ENCODE measurements at regions not wholly inside any gene's neighbourhood (a gene's known extent, or its start where the extent isn't known, plus 50 kb on each side); places are given as distances from the start of the nearest gene placed in this dataset.

GRCh38 chr10:129371541-129371940 lies 95.5 kb upstream of the MGMT start:
- TF ChIP-seq ELF1 (IDR thresholded peaks at IDR 0.05): no peak
- TF ChIP-seq RFX5 (IDR thresholded peaks at IDR 0.05; ENCODE audit: low read length): no peak
- no peak for TF ChIP-seq YY1 (IDR thresholded peaks at IDR 0.05; ENCODE audit: low read depth)
- TF ChIP-seq, protein P1, sequence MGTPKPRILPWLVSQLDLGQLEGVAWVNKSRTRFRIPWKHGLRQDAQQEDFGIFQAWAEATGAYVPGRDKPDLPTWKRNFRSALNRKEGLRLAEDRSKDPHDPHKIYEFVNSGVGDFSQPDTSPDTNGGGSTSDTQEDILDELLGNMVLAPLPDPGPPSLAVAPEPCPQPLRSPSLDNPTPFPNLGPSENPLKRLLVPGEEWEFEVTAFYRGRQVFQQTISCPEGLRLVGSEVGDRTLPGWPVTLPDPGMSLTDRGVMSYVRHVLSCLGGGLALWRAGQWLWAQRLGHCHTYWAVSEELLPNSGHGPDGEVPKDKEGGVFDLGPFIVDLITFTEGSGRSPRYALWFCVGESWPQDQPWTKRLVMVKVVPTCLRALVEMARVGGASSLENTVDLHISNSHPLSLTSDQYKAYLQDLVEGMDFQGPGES (IDR thresholded peaks at IDR 0.05; ENCODE audit: low read depth, low read length): no peak
- TF ChIP-seq FOXM1 (IDR thresholded peaks at IDR 0.05; ENCODE audit: low read depth): no peak
- no peak for TF ChIP-seq EZH2phosphoT487 (IDR thresholded peaks at IDR 0.05; ENCODE audit: borderline replicate concordance, low read depth)
- no peak for TF ChIP-seq SMC3 (IDR thresholded peaks at IDR 0.05; ENCODE audit: low read depth, low read length)
- TF ChIP-seq TCF12 (IDR thresholded peaks at IDR 0.05): no peak
- no peaks in the 10 kb centered on the region; a peak in 1 of 4 replicates for H3K4me1 ChIP-seq (ENCODE audit: control insufficient read depth in 1 of 2, insufficient read depth in 2 of 2, low read depth in 1 of 2, low read length in 1 of 2)
- no peaks in the 10 kb centered on the region for H3F3A ChIP-seq (replicated peaks; ENCODE audit: insufficient read depth)
- H3K36me3 ChIP-seq (replicated peaks in 1 of 2; ENCODE audit: control insufficient read depth in 1 of 2, insufficient read depth in 2 of 2, low read length in 1 of 2): no peaks in the 10 kb centered on the region
- H3K27me3 ChIP-seq (ENCODE audit: insufficient read depth): no peaks in the 10 kb centered on the region
- no peak for DNase-seq
- no peak overlapping the region for H3K4me3 ChIP-seq (ENCODE audit: low read depth in 2 of 2, low read length in 1 of 2)
- no peaks in the 10 kb centered on the region for H3K79me2 ChIP-seq (ENCODE audit: insufficient read depth)
- H3K4me2 ChIP-seq: no peak overlapping the region
- H2AFZ ChIP-seq (ENCODE audit: low read depth): no peak overlapping the region
- no peak overlapping the region for H3K9ac ChIP-seq
- 26% methylated on average over 6 of the region's 7 CpGs for WGBS (ENCODE audit: low lambda C conversion rate)
- H3K27ac ChIP-seq (ENCODE audit: low read depth in 2 of 2, low read length in 1 of 2): no peak overlapping the region
- H3K9me2 ChIP-seq: no peaks in the 10 kb centered on the region
- H4K20me1 ChIP-seq (ENCODE audit: insufficient read depth): no peaks in the 10 kb centered on the region
- no peaks in the 10 kb centered on the region for H3K9me3 ChIP-seq
- ChIA-PET CTCF (no interaction called here), POLR2A (no interaction called here)

DNA sequence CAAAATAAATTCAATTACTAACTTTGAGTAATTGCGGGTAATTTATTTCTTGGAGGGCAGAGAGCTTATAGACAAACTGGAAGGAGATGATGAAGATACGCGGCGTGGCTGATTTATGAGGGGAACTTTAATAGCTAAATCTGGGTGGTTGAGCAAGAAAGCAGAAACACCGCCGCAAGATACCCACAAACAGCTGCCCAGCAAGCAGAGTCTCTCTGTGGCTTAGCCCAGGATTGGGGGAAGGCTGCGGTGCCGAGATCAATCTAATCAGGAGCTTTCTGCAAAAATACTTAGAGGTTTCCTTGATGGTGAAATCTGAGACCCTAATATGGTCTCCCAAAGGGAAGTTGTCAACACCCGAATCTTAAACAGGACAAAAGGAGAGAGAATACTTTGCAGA lies 94.9 kb upstream of the MGMT start:
- Histone ChIP-seq H3K4me2 (no peak overlapping the region), H4K20me1 (ENCODE audit: insufficient read depth) (no peaks in the 10 kb centered on the region), H2AFZ (ENCODE audit: low read depth) (no peak overlapping the region), H3K36me3 (replicated peaks in 1 of 2; ENCODE audit: control insufficient read depth in 1 of 2, insufficient read depth in 2 of 2, low read length in 1 of 2) (no peaks in the 10 kb centered on the region), H3K9me3 (no peaks in the 10 kb centered on the region), H3K4me3 (ENCODE audit: low read depth in 2 of 2, low read length in 1 of 2) (no peak overlapping the region), H3K27me3 (ENCODE audit: insufficient read depth) (no peaks in the 10 kb centered on the region), H3K4me1 (ENCODE audit: control insufficient read depth in 1 of 2, insufficient read depth in 2 of 2, low read depth in 1 of 2, low read length in 1 of 2) (no peaks in the 10 kb centered on the region; a peak in 1 of 4 replicates), H3K9me2 (no peaks in the 10 kb centered on the region), H3F3A (replicated peaks; ENCODE audit: insufficient read depth) (no peaks in the 10 kb centered on the region), H3K9ac (no peak overlapping the region), H3K27ac (ENCODE audit: low read depth in 2 of 2, low read length in 1 of 2) (no peak overlapping the region), H3K79me2 (ENCODE audit: insufficient read depth) (no peaks in the 10 kb centered on the region)
- TF ChIP-seq MEF2A (IDR thresholded peaks at IDR 0.05; ENCODE audit: borderline replicate concordance, low read depth): no peak
- TF ChIP-seq, protein P1 (IDR thresholded peaks at IDR 0.05; ENCODE audit: low read depth, low read length): no peak
- no peak for TF ChIP-seq ELF1 (IDR thresholded peaks at IDR 0.05)
- no peak for TF ChIP-seq CHD2 (IDR thresholded peaks at IDR 0.05; ENCODE audit: low read length, partially characterized antibody)
- TF ChIP-seq, protein P2, sequence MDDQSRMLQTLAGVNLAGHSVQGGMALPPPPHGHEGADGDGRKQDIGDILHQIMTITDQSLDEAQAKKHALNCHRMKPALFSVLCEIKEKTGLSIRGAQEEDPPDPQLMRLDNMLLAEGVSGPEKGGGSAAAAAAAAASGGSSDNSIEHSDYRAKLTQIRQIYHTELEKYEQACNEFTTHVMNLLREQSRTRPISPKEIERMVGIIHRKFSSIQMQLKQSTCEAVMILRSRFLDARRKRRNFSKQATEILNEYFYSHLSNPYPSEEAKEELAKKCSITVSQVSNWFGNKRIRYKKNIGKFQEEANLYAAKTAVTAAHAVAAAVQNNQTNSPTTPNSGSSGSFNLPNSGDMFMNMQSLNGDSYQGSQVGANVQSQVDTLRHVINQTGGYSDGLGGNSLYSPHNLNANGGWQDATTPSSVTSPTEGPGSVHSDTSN (IDR thresholded peaks at IDR 0.05): no peak
- no peak for TF ChIP-seq NRF1 (IDR thresholded peaks at IDR 0.05; ENCODE audit: low read depth, low read length)
- TF ChIP-seq, protein P3, sequence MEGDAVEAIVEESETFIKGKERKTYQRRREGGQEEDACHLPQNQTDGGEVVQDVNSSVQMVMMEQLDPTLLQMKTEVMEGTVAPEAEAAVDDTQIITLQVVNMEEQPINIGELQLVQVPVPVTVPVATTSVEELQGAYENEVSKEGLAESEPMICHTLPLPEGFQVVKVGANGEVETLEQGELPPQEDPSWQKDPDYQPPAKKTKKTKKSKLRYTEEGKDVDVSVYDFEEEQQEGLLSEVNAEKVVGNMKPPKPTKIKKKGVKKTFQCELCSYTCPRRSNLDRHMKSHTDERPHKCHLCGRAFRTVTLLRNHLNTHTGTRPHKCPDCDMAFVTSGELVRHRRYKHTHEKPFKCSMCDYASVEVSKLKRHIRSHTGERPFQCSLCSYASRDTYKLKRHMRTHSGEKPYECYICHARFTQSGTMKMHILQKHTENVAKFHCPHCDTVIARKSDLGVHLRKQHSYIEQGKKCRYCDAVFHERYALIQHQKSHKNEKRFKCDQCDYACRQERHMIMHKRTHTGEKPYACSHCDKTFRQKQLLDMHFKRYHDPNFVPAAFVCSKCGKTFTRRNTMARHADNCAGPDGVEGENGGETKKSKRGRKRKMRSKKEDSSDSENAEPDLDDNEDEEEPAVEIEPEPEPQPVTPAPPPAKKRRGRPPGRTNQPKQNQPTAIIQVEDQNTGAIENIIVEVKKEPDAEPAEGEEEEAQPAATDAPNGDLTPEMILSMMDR (IDR thresholded peaks at IDR 0.05): no peak
- no peak for TF ChIP-seq EP300 (IDR thresholded peaks at IDR 0.05; ENCODE audit: borderline replicate concordance in 1 of 2, low read depth in 1 of 2, low read length in 1 of 2)
- no peak for TF ChIP-seq RAD21 (IDR thresholded peaks at IDR 0.05; ENCODE audit: low read length)
- TF ChIP-seq YY1 (IDR thresholded peaks at IDR 0.05; ENCODE audit: low read depth): no peak
- no peak for TF ChIP-seq TCF12 (IDR thresholded peaks at IDR 0.05)
- no peak for TF ChIP-seq EZH2phosphoT487 (IDR thresholded peaks at IDR 0.05; ENCODE audit: borderline replicate concordance, low read depth)
- 44% methylated on average over 9 of the region's 9 CpGs for WGBS (ENCODE audit: low lambda C conversion rate)
- DNase-seq: no peak
- ChIA-PET POLR2A (no interaction called here), CTCF (no interaction called here)
